ENCODE measurements at regions not wholly inside any gene's neighbourhood (a gene's known extent, or its start where the extent isn't known, plus 50 kb on each side); places are given as distances from the start of the nearest gene placed in this dataset.

- Histone ChIP-seq H3K36me3 (no peaks in the 10 kb centered on the region), H3K4me3 (no peak overlapping the region), H3K27ac (no peak overlapping the region), H3K4me1 (peaks cover 0 to 13% (median 0%) of the 10 kb centered on the region in 4 donors), H3K27me3 (no peaks in the 10 kb centered on the region), H3K9me3 (no peaks in the 10 kb centered on the region)
- no peak for TF ChIP-seq POLR2AphosphoS5 (IDR thresholded peaks at IDR 0.05)
- no peak for TF ChIP-seq EP300 (IDR thresholded peaks at IDR 0.05; ENCODE audit: low read depth)
- TF ChIP-seq POLR2A (IDR thresholded peaks at IDR 0.05) = no peak
- TF ChIP-seq, protein P1, sequence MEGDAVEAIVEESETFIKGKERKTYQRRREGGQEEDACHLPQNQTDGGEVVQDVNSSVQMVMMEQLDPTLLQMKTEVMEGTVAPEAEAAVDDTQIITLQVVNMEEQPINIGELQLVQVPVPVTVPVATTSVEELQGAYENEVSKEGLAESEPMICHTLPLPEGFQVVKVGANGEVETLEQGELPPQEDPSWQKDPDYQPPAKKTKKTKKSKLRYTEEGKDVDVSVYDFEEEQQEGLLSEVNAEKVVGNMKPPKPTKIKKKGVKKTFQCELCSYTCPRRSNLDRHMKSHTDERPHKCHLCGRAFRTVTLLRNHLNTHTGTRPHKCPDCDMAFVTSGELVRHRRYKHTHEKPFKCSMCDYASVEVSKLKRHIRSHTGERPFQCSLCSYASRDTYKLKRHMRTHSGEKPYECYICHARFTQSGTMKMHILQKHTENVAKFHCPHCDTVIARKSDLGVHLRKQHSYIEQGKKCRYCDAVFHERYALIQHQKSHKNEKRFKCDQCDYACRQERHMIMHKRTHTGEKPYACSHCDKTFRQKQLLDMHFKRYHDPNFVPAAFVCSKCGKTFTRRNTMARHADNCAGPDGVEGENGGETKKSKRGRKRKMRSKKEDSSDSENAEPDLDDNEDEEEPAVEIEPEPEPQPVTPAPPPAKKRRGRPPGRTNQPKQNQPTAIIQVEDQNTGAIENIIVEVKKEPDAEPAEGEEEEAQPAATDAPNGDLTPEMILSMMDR (IDR thresholded peaks at IDR 0.05) = no peak
- no peak for DNase-seq
- in situ Hi-C loops (cut with MboI; ENCODE audit: low pct_ligation_motif_present in 1 of 4, low pct_unique_long_range_greater_than_20kb in 1 of 4, low sequenced_read_pairs in 3 of 4) (no loop called here), intact Hi-C loops (cut with DNase I; ENCODE audit: low total_unique reads) (no loop called here)
- WGBS, 2 donors (ENCODE audit: low coverage in 1 of 2) = 87 to 89% methylated on average over 5 to 6 of the region's 6 CpGs
Observed at GRCh38 chr1:182274618-182275017, 117.0 kb downstream of the GLUL start.

- no peak for DNase-seq
- Histone ChIP-seq H3K9me3 (no peaks in the 10 kb centered on the region), H3K36me3 (no peaks in the 10 kb centered on the region), H3K27me3 (no peaks in the 10 kb centered on the region), H3K4me1 (peaks cover 0 to 7% (median 0%) of the 10 kb centered on the region in 4 donors), H3K4me3 (no peak overlapping the region), H3K27ac (no peak overlapping the region)
- intact Hi-C loops (cut with DNase I; ENCODE audit: low total_unique reads) = no loop called here
- TF ChIP-seq POLR2A (IDR thresholded peaks at IDR 0.05) (no peak), POLR2AphosphoS5 (IDR thresholded peaks at IDR 0.05) (no peak), EP300 (IDR thresholded peaks at IDR 0.05; ENCODE audit: low read depth) (no peak)
- TF ChIP-seq, protein P1 (IDR thresholded peaks at IDR 0.05) = no peak
- 44 to 52% methylated on average over 1 of the region's 1 CpG for WGBS, 2 donors (ENCODE audit: low coverage in 1 of 2)
- in situ Hi-C loops (cut with MboI; ENCODE audit: low pct_ligation_motif_present in 1 of 4, low pct_unique_long_range_greater_than_20kb in 1 of 4, low sequenced_read_pairs in 3 of 4) = no loop called here
Observed at GRCh38 chr1:182270731-182271130, 120.9 kb downstream of the GLUL start.

DNA sequence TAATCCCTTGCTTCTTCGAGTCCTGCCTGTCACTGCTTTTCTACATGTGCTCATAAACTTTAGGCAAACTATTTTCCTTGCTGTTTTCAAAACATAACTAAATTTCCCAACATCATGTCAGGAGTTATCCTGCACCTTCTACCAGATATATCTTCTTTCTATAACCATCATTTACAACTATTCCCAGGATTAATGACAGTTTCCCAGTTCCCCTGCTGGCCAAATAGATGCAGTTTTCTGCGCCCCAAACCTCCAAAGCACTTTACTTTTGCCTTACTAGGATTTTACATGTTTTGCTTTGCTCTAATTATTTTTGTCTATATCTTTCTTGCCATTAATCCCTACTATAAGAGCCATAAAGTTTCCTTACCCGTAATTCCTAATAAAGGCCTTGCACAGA, 122.5 kb downstream of the GLUL start:
- TF ChIP-seq, protein P1 (IDR thresholded peaks at IDR 0.05) = peak in 1 of 5 experiments; percentile 9
- no peak for TF ChIP-seq EP300 (IDR thresholded peaks at IDR 0.05; ENCODE audit: low read depth)

DNA sequence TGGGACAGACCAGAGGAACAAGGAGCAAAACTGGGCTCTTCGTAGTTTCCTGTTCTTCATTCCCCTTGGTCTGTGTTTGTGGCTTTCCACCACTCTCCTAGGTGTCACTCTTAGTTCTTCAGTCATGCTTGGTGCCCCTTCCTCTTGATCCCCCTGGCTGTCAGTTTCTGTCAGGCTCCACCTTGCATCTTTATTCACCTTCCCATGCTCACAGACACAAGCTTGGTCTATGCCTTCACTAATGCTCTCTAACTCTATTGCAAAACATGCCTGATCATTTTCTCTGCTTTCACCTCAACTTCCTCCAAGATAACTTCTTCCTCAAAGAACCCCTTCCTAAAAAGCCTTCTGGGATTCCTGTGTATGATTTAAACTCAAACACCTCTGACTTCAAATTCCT, 122.9 kb downstream of the GLUL start:
- TF ChIP-seq, protein P1 (IDR thresholded peaks at IDR 0.05) = no peak
- TF ChIP-seq EP300 (IDR thresholded peaks at IDR 0.05; ENCODE audit: low read depth) = no peak
- H3K27me3 ChIP-seq = no peaks in the 10 kb centered on the region
- H3K4me1 ChIP-seq = peaks cover 0 to 7% (median 0%) of the 10 kb centered on the region in 4 donors
- no peak overlapping the region for H3K4me3 ChIP-seq
- in situ Hi-C loops (cut with MboI; ENCODE audit: low pct_ligation_motif_present in 1 of 4, low pct_unique_long_range_greater_than_20kb in 1 of 4, low sequenced_read_pairs in 3 of 4) = no loop called here
- H3K36me3 ChIP-seq = no peaks in the 10 kb centered on the region
- H3K27ac ChIP-seq = no peak overlapping the region
- intact Hi-C loops (cut with DNase I; ENCODE audit: low total_unique reads) = no loop called here
- no peak for DNase-seq
- H3K9me3 ChIP-seq = no peaks in the 10 kb centered on the region
- WGBS, 2 donors (ENCODE audit: low coverage in 1 of 2) = 75 to 82% methylated on average over 1 of the region's 1 CpG

More for the DNA sequence above, 122.5 kb downstream of the GLUL start:
- Histone ChIP-seq H3K4me1 (peaks cover 0 to 7% (median 0%) of the 10 kb centered on the region in 4 donors), H3K36me3 (no peaks in the 10 kb centered on the region), H3K27ac (no peak overlapping the region), H3K27me3 (no peaks in the 10 kb centered on the region), H3K9me3 (no peaks in the 10 kb centered on the region), H3K4me3 (no peak overlapping the region)
- DNase-seq = no peak
- intact Hi-C loops (cut with DNase I; ENCODE audit: low total_unique reads) (no loop called here), in situ Hi-C loops (cut with MboI; ENCODE audit: low pct_ligation_motif_present in 1 of 4, low pct_unique_long_range_greater_than_20kb in 1 of 4, low sequenced_read_pairs in 3 of 4) (no loop called here)
- 90 to 97% methylated on average over 3 of the region's 3 CpGs for WGBS, 2 donors (ENCODE audit: low coverage in 1 of 2)
